ENCODE measurements at regions not wholly inside any gene's neighbourhood (a gene's known extent, or its start where the extent isn't known, plus 50 kb on each side); places are given as distances from the start of the nearest gene placed in this dataset.
"Not testable (repeated sequence)": the region's sequence is repeated elsewhere in the genome, so short reads cannot be mapped to it uniquely, and the experiment has no call there.

- DNase-seq (ENCODE audit: low spot score) = no peak
- H3K27ac ChIP-seq (ENCODE audit: low read depth in 1 of 2, low read length in 2 of 2) = no peak overlapping the region
- H3K27me3 ChIP-seq (ENCODE audit: control insufficient read depth in 4 of 4, insufficient read depth in 4 of 4, low read length in 3 of 4) = no peaks in the 10 kb centered on the region
- H3K4me1 ChIP-seq (ENCODE audit: control insufficient read depth in 4 of 4, insufficient read depth in 4 of 4, low read length in 3 of 4) = peaks cover 0 to 3% (median 0%) of the 10 kb centered on the region in 4 donors
- WGBS = 96% methylated on average over 8 of the region's 8 CpGs
- H3K9ac ChIP-seq (ENCODE audit: low read depth in 1 of 2, low read length in 2 of 2) = no peak overlapping the region
- no peaks in the 10 kb centered on the region for H3K9me3 ChIP-seq (ENCODE audit: control insufficient read depth in 4 of 4, low read length in 3 of 4)
- H3K36me3 ChIP-seq (ENCODE audit: control insufficient read depth in 4 of 4, insufficient read depth in 3 of 4, low read depth in 1 of 4, low read length in 3 of 4) = no peaks in the 10 kb centered on the region
- no peak for TF ChIP-seq ZBTB33 (IDR thresholded peaks at IDR 0.05)
- no peak for TF ChIP-seq JUND (IDR thresholded peaks at IDR 0.05)
- no peak for TF ChIP-seq EGR1 (IDR thresholded peaks at IDR 0.05; ENCODE audit: low read depth in 2 of 2)
- TF ChIP-seq SP1 (IDR thresholded peaks at IDR 0.05) = no peak
- TF ChIP-seq YY1 (IDR thresholded peaks at IDR 0.05) = no peak
- TF ChIP-seq ATF3 (IDR thresholded peaks at IDR 0.05) = no peak
- no peak for TF ChIP-seq FOXA1 (IDR thresholded peaks at IDR 0.05)
- no peak for TF ChIP-seq HNF4A (conservative IDR thresholded peaks at IDR 0.05)
- no peak for TF ChIP-seq REST (IDR thresholded peaks at IDR 0.05)
- no peak for TF ChIP-seq NR2F2 (IDR thresholded peaks at IDR 0.05)
- no peak for TF ChIP-seq RXRA (IDR thresholded peaks at IDR 0.05)
- TF ChIP-seq HNF4G (IDR thresholded peaks at IDR 0.05) = no peak
- H3K4me3 ChIP-seq (ENCODE audit: low read depth in 1 of 3, low read length in 3 of 3) = no peak overlapping the region
Measured at GRCh38 chr21:31420988-31421387, 76.9 kb upstream of the TIAM1 start.

GRCh38 chr21:31420354-31420753, 76.3 kb upstream of the TIAM1 start:
- Histone ChIP-seq H3K27ac (ENCODE audit: low read depth in 1 of 2, low read length in 2 of 2) (no peak overlapping the region), H3K4me3 (ENCODE audit: low read depth in 1 of 3, low read length in 3 of 3) (no peak overlapping the region), H3K36me3 (ENCODE audit: control insufficient read depth in 4 of 4, insufficient read depth in 3 of 4, low read depth in 1 of 4, low read length in 3 of 4) (no peaks in the 10 kb centered on the region), H3K27me3 (ENCODE audit: control insufficient read depth in 4 of 4, insufficient read depth in 4 of 4, low read length in 3 of 4) (no peaks in the 10 kb centered on the region), H3K9ac (ENCODE audit: low read depth in 1 of 2, low read length in 2 of 2) (no peak overlapping the region), H3K9me3 (ENCODE audit: control insufficient read depth in 4 of 4, low read length in 3 of 4) (no peaks in the 10 kb centered on the region), H3K4me1 (ENCODE audit: control insufficient read depth in 4 of 4, insufficient read depth in 4 of 4, low read length in 3 of 4) (peaks cover 0 to 3% (median 0%) of the 10 kb centered on the region in 4 donors)
- no peak for DNase-seq (ENCODE audit: low spot score)
- TF ChIP-seq HNF4A (conservative IDR thresholded peaks at IDR 0.05) (peak in 1 of 2 donors; percentile 11), EGR1 (IDR thresholded peaks at IDR 0.05; ENCODE audit: low read depth in 2 of 2) (no peak), YY1 (IDR thresholded peaks at IDR 0.05) (no peak)
- 61% methylated on average over 1 of the region's 1 CpG for WGBS

DNA sequence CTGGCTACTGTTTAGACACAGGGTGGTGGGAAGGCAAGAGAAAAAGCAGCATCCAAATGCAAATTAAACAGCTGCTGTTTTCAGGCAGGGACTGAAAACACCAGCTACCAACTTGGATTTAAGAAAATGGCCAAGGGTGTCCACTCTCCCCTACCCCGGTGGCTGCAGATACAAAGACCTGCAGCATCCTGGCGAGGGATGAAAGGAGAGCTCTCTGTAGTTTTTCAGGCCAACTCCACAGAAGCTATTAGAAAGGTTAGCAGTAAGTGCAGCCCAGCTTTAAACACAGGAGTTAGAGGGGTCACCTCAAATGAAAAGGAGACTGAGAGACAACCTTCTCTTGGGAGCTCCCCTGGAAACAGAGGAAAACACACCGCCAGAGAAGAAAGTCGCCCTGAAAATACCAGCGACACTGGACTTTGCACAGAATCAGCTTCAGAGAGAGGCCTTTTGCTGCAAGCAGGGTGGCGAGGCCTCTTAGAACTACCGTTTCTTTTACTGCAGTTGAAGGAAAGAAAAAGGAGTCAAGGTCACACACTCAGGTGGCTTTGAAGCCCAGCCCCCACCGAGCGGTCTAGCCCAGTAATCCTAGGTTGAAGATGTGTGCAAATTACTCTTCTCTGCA, 74.4 kb upstream of the TIAM1 start:
- Histone ChIP-seq H3K27ac (ENCODE audit: low read depth in 1 of 2, low read length in 2 of 2) (no peak overlapping the region), H3K9ac (ENCODE audit: low read depth in 1 of 2, low read length in 2 of 2) (no peak overlapping the region), H3K36me3 (ENCODE audit: control insufficient read depth in 4 of 4, insufficient read depth in 3 of 4, low read depth in 1 of 4, low read length in 3 of 4) (peaks cover 0 to 3% (median 0%) of the 10 kb centered on the region in 4 donors), H3K9me3 (ENCODE audit: control insufficient read depth in 4 of 4, low read length in 3 of 4) (no peaks in the 10 kb centered on the region), H3K27me3 (ENCODE audit: control insufficient read depth in 4 of 4, insufficient read depth in 4 of 4, low read length in 3 of 4) (no peaks in the 10 kb centered on the region), H3K4me1 (ENCODE audit: control insufficient read depth in 4 of 4, insufficient read depth in 4 of 4, low read length in 3 of 4) (peaks cover 0 to 3% (median 0%) of the 10 kb centered on the region in 4 donors), H3K4me3 (ENCODE audit: low read depth in 1 of 3, low read length in 3 of 3) (no peak overlapping the region)
- WGBS = 95% methylated on average over 9 of the region's 9 CpGs
- no peak for TF ChIP-seq RAD21 (IDR thresholded peaks at IDR 0.05)
- TF ChIP-seq ATF3 (IDR thresholded peaks at IDR 0.05) = no peak
- TF ChIP-seq SP1 (IDR thresholded peaks at IDR 0.05) = no peak
- no peak for TF ChIP-seq REST (IDR thresholded peaks at IDR 0.05)
- no peak for TF ChIP-seq HNF4A (conservative IDR thresholded peaks at IDR 0.05)
- no peak for DNase-seq (ENCODE audit: low spot score)

- not testable (repeated sequence) for H3K4me3 ChIP-seq (ENCODE audit: low read depth in 1 of 3, low read length in 3 of 3); DNase-seq (ENCODE audit: low spot score); H3K36me3 ChIP-seq (ENCODE audit: control insufficient read depth in 4 of 4, insufficient read depth in 3 of 4, low read depth in 1 of 4, low read length in 3 of 4); H3K4me1 ChIP-seq (ENCODE audit: control insufficient read depth in 4 of 4, insufficient read depth in 4 of 4, low read length in 3 of 4); H3K9me3 ChIP-seq (ENCODE audit: control insufficient read depth in 4 of 4, low read length in 3 of 4); H3K9ac ChIP-seq (ENCODE audit: low read depth in 1 of 2, low read length in 2 of 2); H3K27ac ChIP-seq (ENCODE audit: low read depth in 1 of 2, low read length in 2 of 2); H3K27me3 ChIP-seq (ENCODE audit: control insufficient read depth in 4 of 4, insufficient read depth in 4 of 4, low read length in 3 of 4)
- WGBS = 92% methylated on average over 3 of the region's 3 CpGs
Measured at GRCh38 chr21:31417214-31417613, 73.2 kb upstream of the TIAM1 start.

All from liver (tissue), 7 donors.